HEK293 (cell line): ENCODE measurements at regions not wholly inside any gene's neighbourhood (a gene's known extent, or its start where the extent isn't known, plus 50 kb on each side); places are given as distances from the start of the nearest gene placed in this dataset.

Experiments
- CTCF ChIA-PET: fragments of 350-600 bp; formaldehyde crosslinking; extraction: SDS; loops from one replicate; lab custom pipeline; 2021; ENCODE audit warnings: antibody characterized with exemption; lab: Yijun Ruan, JAX
- POLR2A ChIA-PET: fragments of 300-600 bp; formaldehyde crosslinking; extraction: SDS; loops from one replicate; lab custom pipeline; 2020; ENCODE audit warnings: antibody characterized with exemption, inconsistent platforms; lab: Yijun Ruan, JAX
- H3K27ac ChIP-seq: fragments of 200-500 bp; sonication (Bioruptor generic); 2 replicates; pipeline ENCODE4 v1.5.1; 2014; ENCODE audit warnings: low read depth, low read length, control low read depth, inconsistent platforms; ENCODE audit errors: extremely low read depth
- H3K36me3 ChIP-seq, 2 experiments: fragments of 200-500 bp in 1 of 2; sonication (Bioruptor generic) in 1 of 2; 1 replicate in 1 of 2; 2 replicates in 1 of 2; pipeline ENCODE4 v1.5.1; 2014 to 2017; ENCODE audit warnings: inconsistent platforms in 2 of 2, low read length in 2 of 2; ENCODE audit not compliant: control insufficient read depth in 2 of 2, insufficient read depth in 1 of 2
- H3K4me1 ChIP-seq: fragments of 200-500 bp; sonication (Bioruptor generic); 2 replicates; pipeline ENCODE4 v1.5.1; 2014; ENCODE audit warnings: mild to moderate bottlenecking, low read length, inconsistent platforms; ENCODE audit not compliant: control insufficient read depth, insufficient read depth
- H3K4me3 ChIP-seq: 2 replicates; pipeline ENCODE4 v1.5.1; 2011; ENCODE audit warnings: low read depth, mild to moderate bottlenecking, control low read depth, low read length, moderate library complexity
- H3K9me3 ChIP-seq: fragments of 200-500 bp; sonication (Bioruptor generic); 2 replicates; pipeline ENCODE4 v1.5.1; 2014; ENCODE audit warnings: low read depth, low read length, inconsistent platforms; ENCODE audit not compliant: control insufficient read depth, insufficient read depth
- BCL6B ChIP-seq: fragments of 450-650 bp; formaldehyde crosslinking; IDR thresholded peaks from 2 replicates; pipeline ENCODE4 v1.5.1; 2017; ENCODE audit warnings: missing biosample characterization, missing genetic modification characterization
- HOXC10 ChIP-seq: sonication (generic); formaldehyde crosslinking; IDR thresholded peaks from 2 replicates; pipeline ENCODE4 v1.8.1; 2023; ENCODE audit warnings: mild to moderate bottlenecking, missing genetic modification reagents
- IKZF3 ChIP-seq: fragments of 450-650 bp; IDR thresholded peaks from 2 replicates; pipeline ENCODE4 v1.5.0; 2018; ENCODE audit warnings: missing biosample characterization, mild to moderate bottlenecking, missing genetic modification characterization, moderate library complexity
- MYNN ChIP-seq: fragments of 450-650 bp; formaldehyde crosslinking; IDR thresholded peaks from 2 replicates; pipeline ENCODE4 v1.5.1; 2016; ENCODE audit warnings: missing biosample characterization, missing genetic modification characterization, borderline replicate concordance
- YY1 ChIP-seq: fragments of 450-650 bp; formaldehyde crosslinking; IDR thresholded peaks from 2 replicates; pipeline ENCODE4 v1.5.1; 2018; ENCODE audit warnings: missing biosample characterization, missing genetic modification characterization
- ZBTB11 ChIP-seq: fragments of 450-650 bp; formaldehyde crosslinking; conservative IDR thresholded peaks from 2 replicates; pipeline ENCODE4 v1.5.1; 2016; ENCODE audit warnings: low read depth, missing biosample characterization, missing genetic modification characterization
- ZFP69B ChIP-seq: fragments of 450-650 bp; formaldehyde crosslinking; IDR thresholded peaks from 2 replicates; pipeline ENCODE4 v1.5.1; 2016; ENCODE audit warnings: missing biosample characterization, missing genetic modification characterization
- ZNF155 ChIP-seq: fragments of 450-650 bp; formaldehyde crosslinking; IDR thresholded peaks from 2 replicates; pipeline ENCODE4 v1.5.1; 2016; ENCODE audit warnings: missing biosample characterization, missing genetic modification characterization
- ZNF26 ChIP-seq: fragments of 450-650 bp; formaldehyde crosslinking; IDR thresholded peaks from 2 replicates; pipeline ENCODE4 v1.5.1; 2016; ENCODE audit warnings: missing biosample characterization, missing genetic modification characterization
- ZNF274 ChIP-seq, 2 experiments: fragments of 200-500 bp in 1 of 2; fragments of 450-650 bp in 1 of 2; sonication (Bioruptor generic) in 1 of 2; formaldehyde crosslinking in 1 of 2; IDR thresholded peaks; 2 replicates each; pipeline versions ENCODE4 v1.5.1 to v1.6.1; 2014 to 2016; ENCODE audit warnings: borderline replicate concordance in 1 of 2, inconsistent platforms in 1 of 2, low read length in 1 of 2, missing biosample characterization in 1 of 2, missing genetic modification characterization in 1 of 2
- ZNF292 ChIP-seq: fragments of 450-650 bp; formaldehyde crosslinking; IDR thresholded peaks from 2 replicates; pipeline ENCODE4 v1.5.1; 2016; ENCODE audit warnings: low read depth, missing biosample characterization, missing genetic modification characterization, borderline replicate concordance
- ZNF311 ChIP-seq: fragments of 450-650 bp; formaldehyde crosslinking; IDR thresholded peaks from 2 replicates; pipeline ENCODE4 v1.5.1; 2017; ENCODE audit warnings: missing biosample characterization, missing genetic modification characterization, borderline replicate concordance
- ZNF391 ChIP-seq: fragments of 450-650 bp; formaldehyde crosslinking; IDR thresholded peaks from 2 replicates; pipeline ENCODE4 v1.5.1; 2016; ENCODE audit warnings: low read depth, missing biosample characterization, missing genetic modification characterization, borderline replicate concordance
- ZNF449 ChIP-seq: fragments of 450-650 bp; formaldehyde crosslinking; IDR thresholded peaks from 2 replicates; pipeline ENCODE4 v1.5.1; 2017; ENCODE audit warnings: missing biosample characterization, mild to moderate bottlenecking, missing genetic modification characterization, moderate library complexity
- ZNF48 ChIP-seq: fragments of 450-650 bp; formaldehyde crosslinking; IDR thresholded peaks from 2 replicates; pipeline ENCODE4 v1.5.1; 2016; ENCODE audit warnings: missing biosample characterization, missing genetic modification characterization
- ZNF639 ChIP-seq: fragments of 450-650 bp; formaldehyde crosslinking; IDR thresholded peaks from 2 replicates; pipeline ENCODE4 v1.5.1; 2016; ENCODE audit warnings: missing biosample characterization, missing genetic modification characterization
- ZNF704 ChIP-seq: fragments of 450-650 bp; formaldehyde crosslinking; IDR thresholded peaks from 2 replicates; pipeline ENCODE4 v1.5.1; 2016; ENCODE audit warnings: missing biosample characterization, missing genetic modification characterization
- ZNF747 ChIP-seq: fragments of 450-650 bp; formaldehyde crosslinking; IDR thresholded peaks from 2 replicates; pipeline ENCODE4 v1.5.1; 2016; ENCODE audit warnings: missing biosample characterization, missing genetic modification characterization
- ZNF768 ChIP-seq: fragments of 450-650 bp; formaldehyde crosslinking; IDR thresholded peaks from 2 replicates; pipeline ENCODE4 v1.5.1; 2018; ENCODE audit warnings: missing biosample characterization, mild to moderate bottlenecking, missing genetic modification characterization
- ZNF837 ChIP-seq: fragments of 450-650 bp; formaldehyde crosslinking; IDR thresholded peaks from 2 replicates; pipeline ENCODE4 v1.5.1; 2016; ENCODE audit warnings: missing biosample characterization, missing genetic modification characterization
- ZSCAN30 ChIP-seq: fragments of 450-650 bp; IDR thresholded peaks from 2 replicates; pipeline ENCODE4 v1.5.1; 2018; ENCODE audit warnings: missing biosample characterization, mild to moderate bottlenecking, missing genetic modification characterization, moderate library complexity

- no peak for TF ChIP-seq ZNF747
- TF ChIP-seq MYNN: no peak
- no peak for TF ChIP-seq BCL6B
- TF ChIP-seq ZNF155 (tag by site-specific recombination): no peak
- TF ChIP-seq ZNF292 (tag by site-specific recombination): no peak
- TF ChIP-seq, all 188 proteins: peak for 3
Measured at GRCh38 chr5:33379757-33380156, 61.0 kb upstream of the TARS1 start (continued).

- POLR2A ChIA-PET: no interaction called here
- H3K36me3 ChIP-seq: no peaks in the 10 kb centered on the region
- no peak overlapping the region for H3K27ac ChIP-seq
- no peaks in the 10 kb centered on the region for H3K4me1 ChIP-seq
- CTCF ChIA-PET: interaction anchor here (0.8 to 1.3 kb wide), 3 partner anchors 12 to 418 kb away, joined by 3 to 5 read pairs (median 4); no protein-coding TSS in a partner anchor
- H3K4me3 ChIP-seq: no peak overlapping the region
- no peak for TF ChIP-seq ZNF704 (tag by site-specific recombination)
- TF ChIP-seq YY1: no peak
- TF ChIP-seq ZBTB11 (tag by site-specific recombination): no peak
- TF ChIP-seq ZNF26 (tag by site-specific recombination): no peak
- TF ChIP-seq ZNF837 (tag by site-specific recombination): no peak
- TF ChIP-seq ZNF391: no peak
- no peak for TF ChIP-seq ZNF639 (tag by site-specific recombination)
- TF ChIP-seq ZNF274 (IDR thresholded peaks at IDR 0.05; ENCODE audit: low read length): no peak
- TF ChIP-seq ZNF274 (tag by site-specific recombination; IDR thresholded peaks at IDR 0.05; ENCODE audit: borderline replicate concordance): no peak
- TF ChIP-seq ZNF48 (tag by site-specific recombination): no peak
- no peak for TF ChIP-seq ZNF311 (tag by site-specific recombination)
- no peak for TF ChIP-seq IKZF3 (tag by site-specific recombination)
- no peak for TF ChIP-seq ZFP69B
- no peak for TF ChIP-seq MYNN
- TF ChIP-seq HOXC10: no peak
- no peak for TF ChIP-seq ZNF768
- no peak for TF ChIP-seq ZNF292 (tag by site-specific recombination)
- no peak for TF ChIP-seq ZNF449 (tag by site-specific recombination)
- TF ChIP-seq ZSCAN30 (tag by site-specific recombination): no peak
- no peaks in the 10 kb centered on the region for H3K9me3 ChIP-seq
Measured at GRCh38 chr5:33381243-33381642, 59.5 kb upstream of the TARS1 start.
